ENCODE measurements at regions not wholly inside any gene's neighbourhood (a gene's known extent, or its start where the extent isn't known, plus 50 kb on each side); places are given as distances from the start of the nearest gene placed in this dataset.

GRCh38 chr5:30991462-30991861 lies 202.0 kb upstream of the CDH6 start:
- Histone ChIP-seq H3K27me3 (ENCODE audit: low read depth) (no peaks in the 10 kb centered on the region), H3K9me3 (no peaks in the 10 kb centered on the region), H3K36me3 (no peaks in the 10 kb centered on the region), H3K27ac (no peak overlapping the region), H3K4me1 (no peaks in the 10 kb centered on the region), H3K4me3 (no peak overlapping the region)
- ATAC-seq, result no peak
- intact Hi-C loops (cut with DNase I), result no loop called here
- DNase-seq, result no peak
- no peak for TF ChIP-seq CTCF (IDR thresholded peaks at IDR 0.05)

GRCh38 chr5:30981576-30981975 lies 211.9 kb upstream of the CDH6 start:
- H3K4me1 ChIP-seq, result no peaks in the 10 kb centered on the region
- no peaks in the 10 kb centered on the region for H3K27me3 ChIP-seq (ENCODE audit: low read depth)
- H3K36me3 ChIP-seq, result no peaks in the 10 kb centered on the region
- intact Hi-C loops (cut with DNase I), result no loop called here
- no peak overlapping the region for H3K4me3 ChIP-seq
- no peak for DNase-seq
- ATAC-seq, result no peak
- TF ChIP-seq CTCF (IDR thresholded peaks at IDR 0.05), result no peak
- no peaks in the 10 kb centered on the region for H3K9me3 ChIP-seq
- H3K27ac ChIP-seq, result no peak overlapping the region

- Histone ChIP-seq H3K27ac (no peak overlapping the region), H3K36me3 (no peaks in the 10 kb centered on the region), H3K4me3 (no peak overlapping the region), H3K4me1 (no peaks in the 10 kb centered on the region), H3K9me3 (no peaks in the 10 kb centered on the region), H3K27me3 (ENCODE audit: low read depth) (no peaks in the 10 kb centered on the region)
- intact Hi-C loops (cut with DNase I), result no loop called here
- DNase-seq, result no peak
- no peak for TF ChIP-seq CTCF (IDR thresholded peaks at IDR 0.05)
- no peak for ATAC-seq
Observed at GRCh38 chr5:30968971-30969370, 224.5 kb upstream of the CDH6 start.

- Histone ChIP-seq H3K4me3 (no peak overlapping the region), H3K36me3 (no peaks in the 10 kb centered on the region), H3K27me3 (ENCODE audit: low read depth) (no peaks in the 10 kb centered on the region), H3K27ac (no peak overlapping the region), H3K4me1 (no peaks in the 10 kb centered on the region), H3K9me3 (no peaks in the 10 kb centered on the region)
- DNase-seq, result no peak
- intact Hi-C loops (cut with DNase I), result no loop called here
- no peak for ATAC-seq
- TF ChIP-seq CTCF (IDR thresholded peaks at IDR 0.05), result no peak
Observed at GRCh38 chr5:30960036-30960435, 233.4 kb upstream of the CDH6 start.

- H3K27ac ChIP-seq, result no peak overlapping the region
- no peak overlapping the region for H3K4me3 ChIP-seq
- TF ChIP-seq CTCF (IDR thresholded peaks at IDR 0.05), result no peak
- no peaks in the 10 kb centered on the region for H3K4me1 ChIP-seq
- H3K27me3 ChIP-seq (ENCODE audit: low read depth), result no peaks in the 10 kb centered on the region
- H3K9me3 ChIP-seq, result no peaks in the 10 kb centered on the region
- ATAC-seq (no peak), DNase-seq (no peak)
- intact Hi-C loops (cut with DNase I), result no loop called here
- no peaks in the 10 kb centered on the region for H3K36me3 ChIP-seq
Observed at GRCh38 chr5:30959238-30959637, 234.2 kb upstream of the CDH6 start.

- no peak for DNase-seq
- intact Hi-C loops (cut with DNase I), result no loop called here
- no peak for TF ChIP-seq CTCF (IDR thresholded peaks at IDR 0.05)
- H3K9me3 ChIP-seq, result no peaks in the 10 kb centered on the region
- H3K4me3 ChIP-seq, result no peak overlapping the region
- no peak for ATAC-seq
- no peaks in the 10 kb centered on the region for H3K4me1 ChIP-seq
- no peak overlapping the region for H3K27ac ChIP-seq
- no peaks in the 10 kb centered on the region for H3K27me3 ChIP-seq (ENCODE audit: low read depth)
- H3K36me3 ChIP-seq, result no peaks in the 10 kb centered on the region
Observed at GRCh38 chr5:30957591-30957990, 235.9 kb upstream of the CDH6 start.
